HepG2 (cell line): ENCODE measurements at regions not wholly inside any gene's neighbourhood (a gene's known extent, or its start where the extent isn't known, plus 50 kb on each side); places are given as distances from the start of the nearest gene placed in this dataset.

ENCODE experiments used
- ASH2L ChIP-seq: fragments of 300-600, 200-600 bp; sonication (generic); IDR thresholded peaks from 2 replicates; pipeline ENCODE4 v1.7.0; 2017; ENCODE audit warnings: low read depth, mild to moderate bottlenecking, moderate library complexity, mixed read lengths, low read length; ENCODE audit not compliant: insufficient read length
- CBX1 ChIP-seq: IDR thresholded peaks from one replicate; pipeline ENCODE4 v1.6.1; 2016; ENCODE audit warnings: antibody characterized with exemption, low read depth
- HMG20A ChIP-seq: IDR thresholded peaks from 2 replicates; pipeline ENCODE4 v1.6.1; 2016; ENCODE audit warnings: borderline replicate concordance
- NFYC ChIP-seq: IDR thresholded peaks from 2 replicates; pipeline ENCODE4 v1.6.1; 2016; ENCODE audit warnings: missing genetic modification reagents, missing compliant biosample characterization
- NR2F6 ChIP-seq, 2 experiments: IDR thresholded peaks; 2 replicates each; pipeline ENCODE4 v1.6.1; 2016; ENCODE audit warnings: antibody characterized with exemption in 1 of 2, mild to moderate bottlenecking in 1 of 2
- SAP130 ChIP-seq: IDR thresholded peaks from 2 replicates; pipeline ENCODE4 v1.6.1; 2016; ENCODE audit warnings: low read depth
- SP1 ChIP-seq, 2 experiments: fragments of 450-650 bp in 1 of 2; sonication (generic) in 1 of 2; formaldehyde crosslinking in 1 of 2; IDR thresholded peaks; 2 replicates each; pipeline versions ENCODE4 v1.4.0 to v1.6.1; 2016 to 2020; ENCODE audit warnings: missing genetic modification reagents in 1 of 2
- ZMAT3 ChIP-seq: sonication (generic); formaldehyde crosslinking; conservative IDR thresholded peaks from 2 replicates; pipeline ENCODE4 v1.7.0; 2021; ENCODE audit warnings: missing genetic modification reagents
- ZNF558 ChIP-seq: sonication (generic); formaldehyde crosslinking; IDR thresholded peaks from 2 replicates; pipeline ENCODE4 v1.9.0; 2022; ENCODE audit warnings: mild to moderate bottlenecking, missing genetic modification reagents, borderline replicate concordance
- ZNF564 ChIP-seq: sonication (generic); formaldehyde crosslinking; IDR thresholded peaks from 2 replicates; pipeline ENCODE4 v1.8.1; 2023; ENCODE audit warnings: mild to moderate bottlenecking, missing genetic modification reagents
- ZNF781 ChIP-seq: sonication (generic); formaldehyde crosslinking; IDR thresholded peaks from 2 replicates; pipeline ENCODE4 v1.5.1; 2020; ENCODE audit warnings: borderline replicate concordance, mild to moderate bottlenecking, missing genetic modification reagents; ENCODE audit errors: not compliant biosample characterization
- ZNF790 ChIP-seq: sonication (generic); formaldehyde crosslinking; IDR thresholded peaks from 2 replicates; pipeline ENCODE4 v1.8.0; 2022; ENCODE audit warnings: missing genetic modification reagents, mild to moderate bottlenecking, borderline replicate concordance
- TF ChIP-seq, protein P1 (sequence below): sonication (generic); formaldehyde crosslinking; IDR thresholded peaks from 2 replicates; pipeline ENCODE4 v1.8.1; 2022; ENCODE audit warnings: low read depth, mild to moderate bottlenecking, missing genetic modification reagents
- TF ChIP-seq, protein P2 (sequence below): sonication (generic); formaldehyde crosslinking; IDR thresholded peaks from 2 replicates; pipeline ENCODE4 v1.4.0; 2020; ENCODE audit warnings: low read depth, missing genetic modification reagents
- TF ChIP-seq, protein P3 (sequence below): IDR thresholded peaks from 2 replicates; pipeline ENCODE4 v1.6.1; 2012; ENCODE audit warnings: inconsistent platforms
- TF ChIP-seq, protein P4 (sequence below): IDR thresholded peaks from 2 replicates; pipeline ENCODE4 v1.6.1; 2016; ENCODE audit warnings: low read depth
- TF ChIP-seq, protein P5 (sequence below): sonication (generic); formaldehyde crosslinking; IDR thresholded peaks from 2 replicates; pipeline ENCODE4 v1.8.1; 2023; ENCODE audit warnings: mild to moderate bottlenecking, moderate library complexity, missing genetic modification reagents

DNA sequence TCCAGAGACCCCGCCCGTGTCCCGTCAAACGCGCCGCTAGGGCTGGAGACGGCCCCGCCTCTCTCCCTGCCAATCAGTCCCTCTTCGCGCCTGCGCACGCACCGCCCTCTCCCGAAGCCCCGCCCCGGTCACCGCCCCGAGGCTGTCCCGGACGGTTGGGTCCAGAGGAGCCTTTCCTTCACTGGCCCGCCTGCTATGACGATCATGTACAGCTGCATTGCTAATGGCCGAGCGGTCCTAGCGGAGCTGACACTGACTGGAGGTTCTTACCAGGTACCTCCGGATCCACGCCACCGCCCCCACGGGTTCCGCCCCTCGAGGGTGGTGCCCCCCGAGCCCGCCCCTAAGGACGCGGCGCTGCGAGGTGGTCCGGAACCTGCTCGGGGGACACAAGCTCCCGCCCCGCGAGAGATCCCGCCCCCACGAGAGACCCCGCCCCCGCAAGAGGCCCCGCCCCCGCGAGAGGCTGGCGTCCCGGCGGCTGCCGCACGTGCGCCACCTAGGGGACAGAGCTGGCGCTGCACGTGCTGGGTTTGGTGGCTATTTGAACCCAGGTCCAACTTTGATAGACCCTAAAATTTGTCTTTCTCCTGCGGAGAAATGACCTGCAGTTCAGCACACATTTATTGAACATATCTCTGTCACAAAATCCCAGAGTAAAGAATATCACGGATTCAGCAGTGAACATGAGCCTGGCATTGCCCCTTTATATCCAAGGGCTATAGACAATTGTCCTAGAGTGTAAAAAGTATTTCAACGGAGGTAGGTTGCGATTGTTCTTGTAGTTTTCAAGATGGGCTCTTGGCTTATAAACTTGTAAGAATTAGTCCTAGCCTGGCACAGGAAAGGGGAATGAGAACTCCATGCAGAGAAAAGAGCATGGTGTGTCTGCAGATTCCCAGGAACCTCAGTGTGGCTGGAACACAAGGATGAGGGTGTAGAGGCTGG lies 88.7 kb downstream of the HNRNPD start (continued):
- TF ChIP-seq, protein P1, sequence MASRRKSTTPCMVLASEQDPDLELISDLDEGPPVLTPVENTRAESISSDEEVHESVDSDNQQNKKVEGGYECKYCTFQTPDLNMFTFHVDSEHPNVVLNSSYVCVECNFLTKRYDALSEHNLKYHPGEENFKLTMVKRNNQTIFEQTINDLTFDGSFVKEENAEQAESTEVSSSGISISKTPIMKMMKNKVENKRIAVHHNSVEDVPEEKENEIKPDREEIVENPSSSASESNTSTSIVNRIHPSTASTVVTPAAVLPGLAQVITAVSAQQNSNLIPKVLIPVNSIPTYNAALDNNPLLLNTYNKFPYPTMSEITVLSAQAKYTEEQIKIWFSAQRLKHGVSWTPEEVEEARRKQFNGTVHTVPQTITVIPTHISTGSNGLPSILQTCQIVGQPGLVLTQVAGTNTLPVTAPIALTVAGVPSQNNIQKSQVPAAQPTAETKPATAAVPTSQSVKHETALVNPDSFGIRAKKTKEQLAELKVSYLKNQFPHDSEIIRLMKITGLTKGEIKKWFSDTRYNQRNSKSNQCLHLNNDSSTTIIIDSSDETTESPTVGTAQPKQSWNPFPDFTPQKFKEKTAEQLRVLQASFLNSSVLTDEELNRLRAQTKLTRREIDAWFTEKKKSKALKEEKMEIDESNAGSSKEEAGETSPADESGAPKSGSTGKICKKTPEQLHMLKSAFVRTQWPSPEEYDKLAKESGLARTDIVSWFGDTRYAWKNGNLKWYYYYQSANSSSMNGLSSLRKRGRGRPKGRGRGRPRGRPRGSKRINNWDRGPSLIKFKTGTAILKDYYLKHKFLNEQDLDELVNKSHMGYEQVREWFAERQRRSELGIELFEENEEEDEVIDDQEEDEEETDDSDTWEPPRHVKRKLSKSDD (CRISPR knock-in tag): 0 out of 2 replicates have a peak, but pooled peaks have one; percentile 22
- no peak for TF ChIP-seq NR2F6 (IDR thresholded peaks at IDR 0.05)
- TF ChIP-seq NR2F6 (CRISPR knock-in tag; IDR thresholded peaks at IDR 0.05): no peak
- no peak for TF ChIP-seq ZNF564 (CRISPR knock-in tag)
- TF ChIP-seq SAP130 (CRISPR knock-in tag): peak; percentile 60
- TF ChIP-seq NFYC (CRISPR knock-in tag): peak; percentile 80
- TF ChIP-seq, protein P2, sequence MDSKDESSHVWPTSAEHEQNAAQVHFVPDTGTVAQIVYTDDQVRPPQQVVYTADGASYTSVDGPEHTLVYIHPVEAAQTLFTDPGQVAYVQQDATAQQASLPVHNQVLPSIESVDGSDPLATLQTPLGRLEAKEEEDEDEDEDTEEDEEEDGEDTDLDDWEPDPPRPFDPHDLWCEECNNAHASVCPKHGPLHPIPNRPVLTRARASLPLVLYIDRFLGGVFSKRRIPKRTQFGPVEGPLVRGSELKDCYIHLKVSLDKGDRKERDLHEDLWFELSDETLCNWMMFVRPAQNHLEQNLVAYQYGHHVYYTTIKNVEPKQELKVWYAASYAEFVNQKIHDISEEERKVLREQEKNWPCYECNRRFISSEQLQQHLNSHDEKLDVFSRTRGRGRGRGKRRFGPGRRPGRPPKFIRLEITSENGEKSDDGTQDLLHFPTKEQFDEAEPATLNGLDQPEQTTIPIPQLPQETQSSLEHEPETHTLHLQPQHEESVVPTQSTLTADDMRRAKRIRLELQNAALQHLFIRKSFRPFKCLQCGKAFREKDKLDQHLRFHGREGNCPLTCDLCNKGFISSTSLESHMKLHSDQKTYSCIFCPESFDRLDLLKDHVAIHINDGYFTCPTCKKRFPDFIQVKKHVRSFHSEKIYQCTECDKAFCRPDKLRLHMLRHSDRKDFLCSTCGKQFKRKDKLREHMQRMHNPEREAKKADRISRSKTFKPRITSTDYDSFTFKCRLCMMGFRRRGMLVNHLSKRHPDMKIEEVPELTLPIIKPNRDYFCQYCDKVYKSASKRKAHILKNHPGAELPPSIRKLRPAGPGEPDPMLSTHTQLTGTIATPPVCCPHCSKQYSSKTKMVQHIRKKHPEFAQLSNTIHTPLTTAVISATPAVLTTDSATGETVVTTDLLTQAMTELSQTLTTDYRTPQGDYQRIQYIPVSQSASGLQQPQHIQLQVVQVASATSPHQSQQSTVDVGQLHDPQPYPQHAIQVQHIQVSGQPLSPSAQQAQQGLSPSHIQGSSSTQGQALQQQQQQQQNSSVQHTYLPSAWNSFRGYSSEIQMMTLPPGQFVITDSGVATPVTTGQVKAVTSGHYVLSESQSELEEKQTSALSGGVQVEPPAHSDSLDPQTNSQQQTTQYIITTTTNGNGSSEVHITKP (CRISPR knock-in tag): 0 out of 2 replicates have a peak, but pooled peaks have one; percentile 24
- no peak for TF ChIP-seq ZNF781 (CRISPR knock-in tag)
- TF ChIP-seq HMG20A (CRISPR knock-in tag): no peak
- TF ChIP-seq, protein P3, sequence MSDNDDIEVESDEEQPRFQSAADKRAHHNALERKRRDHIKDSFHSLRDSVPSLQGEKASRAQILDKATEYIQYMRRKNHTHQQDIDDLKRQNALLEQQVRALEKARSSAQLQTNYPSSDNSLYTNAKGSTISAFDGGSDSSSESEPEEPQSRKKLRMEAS: peak; percentile 72; the same call in 1 of the 2 replicates
- no peak; the same call in 1 of the 2 replicates for TF ChIP-seq SP1 (IDR thresholded peaks at IDR 0.05)
- peak; percentile 89 for TF ChIP-seq SP1 (CRISPR knock-in tag; IDR thresholded peaks at IDR 0.05)
- TF ChIP-seq, protein P4, sequence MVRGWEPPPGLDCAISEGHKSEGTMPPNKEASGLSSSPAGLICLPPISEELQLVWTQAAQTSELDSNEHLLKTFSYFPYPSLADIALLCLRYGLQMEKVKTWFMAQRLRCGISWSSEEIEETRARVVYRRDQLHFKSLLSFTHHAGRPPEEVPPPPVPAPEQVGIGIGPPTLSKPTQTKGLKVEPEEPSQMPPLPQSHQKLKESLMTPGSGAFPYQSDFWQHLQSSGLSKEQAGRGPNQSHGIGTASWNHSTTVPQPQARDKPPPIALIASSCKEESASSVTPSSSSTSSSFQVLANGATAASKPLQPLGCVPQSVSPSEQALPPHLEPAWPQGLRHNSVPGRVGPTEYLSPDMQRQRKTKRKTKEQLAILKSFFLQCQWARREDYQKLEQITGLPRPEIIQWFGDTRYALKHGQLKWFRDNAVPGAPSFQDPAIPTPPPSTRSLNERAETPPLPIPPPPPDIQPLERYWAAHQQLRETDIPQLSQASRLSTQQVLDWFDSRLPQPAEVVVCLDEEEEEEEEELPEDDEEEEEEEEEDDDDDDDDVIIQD: peak; percentile 74; the same call in 1 of the 2 replicates
- no peak for TF ChIP-seq ZNF790 (CRISPR knock-in tag)
- peak; percentile 52 for TF ChIP-seq CBX1
- no peak for TF ChIP-seq ZNF558 (CRISPR knock-in tag)
- TF ChIP-seq ASH2L: peak; percentile 48
- TF ChIP-seq, protein P5, sequence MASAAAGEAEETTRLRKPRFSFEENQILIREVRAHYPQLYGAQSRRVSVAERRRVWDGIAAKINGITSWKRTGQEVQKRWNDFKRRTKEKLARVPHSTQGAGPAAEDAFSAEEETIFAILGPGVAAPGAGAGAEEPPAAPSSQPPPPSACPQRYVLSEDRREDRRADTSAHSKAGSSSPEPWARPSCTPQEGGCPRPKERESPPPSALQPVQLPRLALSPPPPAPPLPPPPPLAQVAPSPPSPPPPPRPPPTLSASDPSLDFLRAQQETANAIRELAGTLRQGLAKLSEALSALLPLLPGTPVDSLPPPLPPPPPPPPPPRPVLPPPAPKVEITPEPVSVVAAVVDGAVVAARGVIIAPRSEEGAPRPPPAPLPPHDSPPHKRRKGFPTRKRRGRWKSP (CRISPR knock-in tag): no peak
- TF ChIP-seq ZMAT3 (CRISPR knock-in tag): 0 out of 2 replicates have a peak, but pooled peaks have one; percentile 40
